Panc1 (cell line): ENCODE measurements at regions not wholly inside any gene's neighbourhood (a gene's known extent, or its start where the extent isn't known, plus 50 kb on each side); places are given as distances from the start of the nearest gene placed in this dataset.

Experiments
- CTCF ChIP-seq: fragments of 450-650 bp; IDR thresholded peaks from 2 replicates; pipeline ENCODE4 v1.5.1; 2017; ENCODE audit warnings: mild to moderate bottlenecking
- POLR2AphosphoS5 ChIP-seq: IDR thresholded peaks from 2 replicates; pipeline ENCODE4 v1.6.1; 2012; ENCODE audit warnings: mild to moderate bottlenecking, low read depth, low read length, moderate library complexity
- REST ChIP-seq, 2 experiments: IDR thresholded peaks; 2 replicates each; pipeline ENCODE4 v1.6.1; 2011 to 2012; ENCODE audit warnings: low read depth in 2 of 2, control low read depth in 1 of 2, low read length in 1 of 2, mild to moderate bottlenecking in 1 of 2, moderate library complexity in 1 of 2; ENCODE audit not compliant: insufficient read depth in 1 of 2
- SIN3A ChIP-seq: IDR thresholded peaks from 2 replicates; pipeline ENCODE4 v1.6.1; 2012; ENCODE audit warnings: low read depth, mild to moderate bottlenecking, low read length, moderate library complexity, borderline replicate concordance; ENCODE audit not compliant: insufficient read depth

- no peak for TF ChIP-seq CTCF
- no peak for TF ChIP-seq POLR2AphosphoS5
- no peak for TF ChIP-seq SIN3A
- TF ChIP-seq REST (IDR thresholded peaks at IDR 0.05; ENCODE audit: insufficient read depth in 1 of 2, low read depth in 2 of 2, low read length in 1 of 2) = no peak
These were observed 673.0 kb downstream of the USP25 start for GRCh38 chr21:16402752-16403151.
